ENCODE measurements at regions not wholly inside any gene's neighbourhood (a gene's known extent, or its start where the extent isn't known, plus 50 kb on each side); places are given as distances from the start of the nearest gene placed in this dataset.
A peak's percentile ranks its signal among the peaks of the same experiment; 100 is the strongest.

DNA sequence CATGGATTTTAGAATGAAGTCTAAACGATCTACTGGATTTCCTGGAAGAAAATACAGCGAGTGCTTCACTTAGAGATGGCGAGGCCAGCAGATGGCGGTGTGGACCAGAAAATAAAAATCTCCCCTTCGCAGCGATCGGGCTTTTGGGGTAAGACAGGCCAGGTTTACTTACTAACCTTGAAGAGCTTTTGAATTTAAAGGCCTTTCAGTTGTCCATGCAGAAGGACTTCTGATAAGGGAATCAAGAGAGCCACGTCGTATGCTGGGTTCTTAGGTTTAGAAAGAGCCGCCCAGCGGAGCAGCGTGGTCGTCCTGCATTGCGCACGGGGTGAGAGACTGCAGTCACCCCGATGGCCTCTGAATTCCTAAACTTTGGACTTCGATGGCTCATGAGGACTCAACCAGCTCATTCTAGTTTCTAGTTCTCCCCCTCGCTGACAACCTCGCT is 125.2 kb upstream of the RALGAPA2 start (continued):
- TF ChIP-seq, protein P1, sequence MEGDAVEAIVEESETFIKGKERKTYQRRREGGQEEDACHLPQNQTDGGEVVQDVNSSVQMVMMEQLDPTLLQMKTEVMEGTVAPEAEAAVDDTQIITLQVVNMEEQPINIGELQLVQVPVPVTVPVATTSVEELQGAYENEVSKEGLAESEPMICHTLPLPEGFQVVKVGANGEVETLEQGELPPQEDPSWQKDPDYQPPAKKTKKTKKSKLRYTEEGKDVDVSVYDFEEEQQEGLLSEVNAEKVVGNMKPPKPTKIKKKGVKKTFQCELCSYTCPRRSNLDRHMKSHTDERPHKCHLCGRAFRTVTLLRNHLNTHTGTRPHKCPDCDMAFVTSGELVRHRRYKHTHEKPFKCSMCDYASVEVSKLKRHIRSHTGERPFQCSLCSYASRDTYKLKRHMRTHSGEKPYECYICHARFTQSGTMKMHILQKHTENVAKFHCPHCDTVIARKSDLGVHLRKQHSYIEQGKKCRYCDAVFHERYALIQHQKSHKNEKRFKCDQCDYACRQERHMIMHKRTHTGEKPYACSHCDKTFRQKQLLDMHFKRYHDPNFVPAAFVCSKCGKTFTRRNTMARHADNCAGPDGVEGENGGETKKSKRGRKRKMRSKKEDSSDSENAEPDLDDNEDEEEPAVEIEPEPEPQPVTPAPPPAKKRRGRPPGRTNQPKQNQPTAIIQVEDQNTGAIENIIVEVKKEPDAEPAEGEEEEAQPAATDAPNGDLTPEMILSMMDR (CRISPR knock-in tag; IDR thresholded peaks at IDR 0.05) = peak; percentile 91
- TF ChIP-seq SCMH1 (CRISPR knock-in tag; IDR thresholded peaks at IDR 0.05; ENCODE audit: borderline replicate concordance) (no peak), FOXC1 (CRISPR knock-in tag; IDR thresholded peaks at IDR 0.05; ENCODE audit: borderline replicate concordance) (no peak), ZSCAN9 (CRISPR knock-in tag; IDR thresholded peaks at IDR 0.05; ENCODE audit: borderline replicate concordance) (0 out of 2 replicates have a peak, but pooled peaks have one; percentile 25), ZNF766 (CRISPR knock-in tag; IDR thresholded peaks at IDR 0.05; ENCODE audit: borderline replicate concordance) (peak; percentile 35; the same call in 1 of the 2 replicates), ZNF557 (CRISPR knock-in tag; IDR thresholded peaks at IDR 0.05) (peak; percentile 25; the same call in 1 of the 2 replicates), ZSCAN12 (CRISPR knock-in tag; IDR thresholded peaks at IDR 0.05) (no peak), HNF4A (CRISPR knock-in tag; IDR thresholded peaks at IDR 0.05) (peak; percentile 84), CHCHD3 (CRISPR knock-in tag; IDR thresholded peaks at IDR 0.05) (no peak), ZNF792 (CRISPR knock-in tag; IDR thresholded peaks at IDR 0.05) (0 out of 2 replicates have a peak, but pooled peaks have one; percentile 22), RFXAP (CRISPR knock-in tag; IDR thresholded peaks at IDR 0.05; ENCODE audit: borderline replicate concordance) (peak; percentile 72; the same call in 1 of the 2 replicates), ASH2L (IDR thresholded peaks at IDR 0.05; ENCODE audit: insufficient read length, low read depth, low read length) (peak; percentile 53), SALL1 (CRISPR knock-in tag; IDR thresholded peaks at IDR 0.05) (peak; percentile 40; the same call in 1 of the 2 replicates), BORCS8-MEF2B (CRISPR knock-in tag; IDR thresholded peaks at IDR 0.05) (0 out of 2 replicates have a peak, but pooled peaks have one; percentile 50), TGIF2 (CRISPR knock-in tag; IDR thresholded peaks at IDR 0.05) (peak; percentile 58; the same call in 1 of the 2 replicates), ISL2 (CRISPR knock-in tag; IDR thresholded peaks at IDR 0.05) (peak; percentile 19; the same call in 1 of the 2 replicates), SUZ12 (IDR thresholded peaks at IDR 0.05; ENCODE audit: low read depth, low read length) (no peak), ZNF431 (CRISPR knock-in tag; IDR thresholded peaks at IDR 0.05; ENCODE audit: borderline replicate concordance, low read depth) (peak; percentile 38; the same call in 1 of the 2 replicates), ZSCAN20 (CRISPR knock-in tag; IDR thresholded peaks at IDR 0.05; ENCODE audit: borderline replicate concordance) (no peak; the same call in 1 of the 2 replicates), SMAD1 (CRISPR knock-in tag; IDR thresholded peaks at IDR 0.05; ENCODE audit: borderline replicate concordance, low read depth) (no peak), RNF2 (conservative IDR thresholded peaks at IDR 0.05; ENCODE audit: low read depth) (peak; percentile 91)
- TF ChIP-seq, protein P2, sequence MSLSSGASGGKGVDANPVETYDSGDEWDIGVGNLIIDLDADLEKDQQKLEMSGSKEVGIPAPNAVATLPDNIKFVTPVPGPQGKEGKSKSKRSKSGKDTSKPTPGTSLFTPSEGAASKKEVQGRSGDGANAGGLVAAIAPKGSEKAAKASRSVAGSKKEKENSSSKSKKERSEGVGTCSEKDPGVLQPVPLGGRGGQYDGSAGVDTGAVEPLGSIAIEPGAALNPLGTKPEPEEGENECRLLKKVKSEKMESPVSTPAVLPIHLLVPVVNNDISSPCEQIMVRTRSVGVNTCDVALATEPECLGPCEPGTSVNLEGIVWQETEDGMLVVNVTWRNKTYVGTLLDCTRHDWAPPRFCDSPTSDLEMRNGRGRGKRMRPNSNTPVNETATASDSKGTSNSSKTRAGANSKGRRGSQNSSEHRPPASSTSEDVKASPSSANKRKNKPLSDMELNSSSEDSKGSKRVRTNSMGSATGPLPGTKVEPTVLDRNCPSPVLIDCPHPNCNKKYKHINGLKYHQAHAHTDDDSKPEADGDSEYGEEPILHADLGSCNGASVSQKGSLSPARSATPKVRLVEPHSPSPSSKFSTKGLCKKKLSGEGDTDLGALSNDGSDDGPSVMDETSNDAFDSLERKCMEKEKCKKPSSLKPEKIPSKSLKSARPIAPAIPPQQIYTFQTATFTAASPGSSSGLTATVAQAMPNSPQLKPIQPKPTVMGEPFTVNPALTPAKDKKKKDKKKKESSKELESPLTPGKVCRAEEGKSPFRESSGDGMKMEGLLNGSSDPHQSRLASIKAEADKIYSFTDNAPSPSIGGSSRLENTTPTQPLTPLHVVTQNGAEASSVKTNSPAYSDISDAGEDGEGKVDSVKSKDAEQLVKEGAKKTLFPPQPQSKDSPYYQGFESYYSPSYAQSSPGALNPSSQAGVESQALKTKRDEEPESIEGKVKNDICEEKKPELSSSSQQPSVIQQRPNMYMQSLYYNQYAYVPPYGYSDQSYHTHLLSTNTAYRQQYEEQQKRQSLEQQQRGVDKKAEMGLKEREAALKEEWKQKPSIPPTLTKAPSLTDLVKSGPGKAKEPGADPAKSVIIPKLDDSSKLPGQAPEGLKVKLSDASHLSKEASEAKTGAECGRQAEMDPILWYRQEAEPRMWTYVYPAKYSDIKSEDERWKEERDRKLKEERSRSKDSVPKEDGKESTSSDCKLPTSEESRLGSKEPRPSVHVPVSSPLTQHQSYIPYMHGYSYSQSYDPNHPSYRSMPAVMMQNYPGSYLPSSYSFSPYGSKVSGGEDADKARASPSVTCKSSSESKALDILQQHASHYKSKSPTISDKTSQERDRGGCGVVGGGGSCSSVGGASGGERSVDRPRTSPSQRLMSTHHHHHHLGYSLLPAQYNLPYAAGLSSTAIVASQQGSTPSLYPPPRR (CRISPR knock-in tag; IDR thresholded peaks at IDR 0.05; ENCODE audit: borderline replicate concordance) = no peak
- TF ChIP-seq, protein P3, sequence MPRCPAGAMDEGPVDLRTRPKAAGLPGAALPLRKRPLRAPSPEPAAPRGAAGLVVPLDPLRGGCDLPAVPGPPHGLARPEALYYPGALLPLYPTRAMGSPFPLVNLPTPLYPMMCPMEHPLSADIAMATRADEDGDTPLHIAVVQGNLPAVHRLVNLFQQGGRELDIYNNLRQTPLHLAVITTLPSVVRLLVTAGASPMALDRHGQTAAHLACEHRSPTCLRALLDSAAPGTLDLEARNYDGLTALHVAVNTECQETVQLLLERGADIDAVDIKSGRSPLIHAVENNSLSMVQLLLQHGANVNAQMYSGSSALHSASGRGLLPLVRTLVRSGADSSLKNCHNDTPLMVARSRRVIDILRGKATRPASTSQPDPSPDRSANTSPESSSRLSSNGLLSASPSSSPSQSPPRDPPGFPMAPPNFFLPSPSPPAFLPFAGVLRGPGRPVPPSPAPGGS (CRISPR knock-in tag; IDR thresholded peaks at IDR 0.05) = 0 out of 2 replicates have a peak, but pooled peaks have one; percentile 57
